ENCODE measurements at regions not wholly inside any gene's neighbourhood (a gene's known extent, or its start where the extent isn't known, plus 50 kb on each side); places are given as distances from the start of the nearest gene placed in this dataset.

DNA sequence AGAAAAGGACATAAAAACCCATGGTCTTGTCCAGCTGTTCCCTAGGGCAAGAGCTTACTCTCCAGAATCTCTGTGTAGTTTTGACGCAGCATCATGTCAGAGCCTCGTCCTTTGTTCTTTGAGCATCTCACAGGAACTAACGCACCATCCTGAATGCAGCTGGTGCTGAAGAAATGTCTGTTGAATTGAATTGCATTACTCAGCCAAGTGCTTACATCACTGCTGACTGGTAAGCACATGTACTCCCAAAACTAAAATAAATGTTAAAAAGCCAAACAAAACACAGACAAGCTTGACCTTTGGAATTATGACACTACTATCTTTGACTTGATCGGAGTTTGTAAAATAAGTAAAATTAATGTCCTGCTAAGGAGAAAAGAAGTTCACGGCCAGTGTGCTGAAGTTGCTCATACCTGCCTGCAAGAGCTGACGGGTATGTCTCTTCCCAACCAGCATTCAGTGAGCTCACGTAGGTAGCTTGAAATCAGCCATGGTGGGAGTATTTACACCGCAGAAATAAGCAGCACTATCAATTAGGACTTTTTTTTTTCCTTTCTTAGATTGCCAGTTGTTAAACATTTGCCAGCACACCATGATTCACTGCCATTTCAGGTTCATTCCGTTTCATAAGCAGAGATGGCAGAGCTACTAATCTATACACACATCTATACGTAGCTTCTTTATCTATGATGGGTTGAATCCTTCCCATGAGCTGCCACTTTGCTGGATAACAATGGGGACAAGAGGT lies 310.6 kb upstream of the MSX2 start:
- Mint-ChIP-seq H3K36me3 (ENCODE audit: low read depth) (peaks cover 4% of the 10 kb centered on the region), H3K9me3 (peaks cover 4% of the 10 kb centered on the region), H3K27me3 (ENCODE audit: low read depth) (peaks cover 28% of the 10 kb centered on the region), H3K4me1 (no peaks in the 10 kb centered on the region), H3K4me3 (no peak overlapping the region), H3K27ac (no peak overlapping the region)
- TF ChIP-seq, protein P1, sequence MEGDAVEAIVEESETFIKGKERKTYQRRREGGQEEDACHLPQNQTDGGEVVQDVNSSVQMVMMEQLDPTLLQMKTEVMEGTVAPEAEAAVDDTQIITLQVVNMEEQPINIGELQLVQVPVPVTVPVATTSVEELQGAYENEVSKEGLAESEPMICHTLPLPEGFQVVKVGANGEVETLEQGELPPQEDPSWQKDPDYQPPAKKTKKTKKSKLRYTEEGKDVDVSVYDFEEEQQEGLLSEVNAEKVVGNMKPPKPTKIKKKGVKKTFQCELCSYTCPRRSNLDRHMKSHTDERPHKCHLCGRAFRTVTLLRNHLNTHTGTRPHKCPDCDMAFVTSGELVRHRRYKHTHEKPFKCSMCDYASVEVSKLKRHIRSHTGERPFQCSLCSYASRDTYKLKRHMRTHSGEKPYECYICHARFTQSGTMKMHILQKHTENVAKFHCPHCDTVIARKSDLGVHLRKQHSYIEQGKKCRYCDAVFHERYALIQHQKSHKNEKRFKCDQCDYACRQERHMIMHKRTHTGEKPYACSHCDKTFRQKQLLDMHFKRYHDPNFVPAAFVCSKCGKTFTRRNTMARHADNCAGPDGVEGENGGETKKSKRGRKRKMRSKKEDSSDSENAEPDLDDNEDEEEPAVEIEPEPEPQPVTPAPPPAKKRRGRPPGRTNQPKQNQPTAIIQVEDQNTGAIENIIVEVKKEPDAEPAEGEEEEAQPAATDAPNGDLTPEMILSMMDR (IDR thresholded peaks at IDR 0.05; ENCODE audit: unreplicated experiment in 3 of 3): no peak

DNA sequence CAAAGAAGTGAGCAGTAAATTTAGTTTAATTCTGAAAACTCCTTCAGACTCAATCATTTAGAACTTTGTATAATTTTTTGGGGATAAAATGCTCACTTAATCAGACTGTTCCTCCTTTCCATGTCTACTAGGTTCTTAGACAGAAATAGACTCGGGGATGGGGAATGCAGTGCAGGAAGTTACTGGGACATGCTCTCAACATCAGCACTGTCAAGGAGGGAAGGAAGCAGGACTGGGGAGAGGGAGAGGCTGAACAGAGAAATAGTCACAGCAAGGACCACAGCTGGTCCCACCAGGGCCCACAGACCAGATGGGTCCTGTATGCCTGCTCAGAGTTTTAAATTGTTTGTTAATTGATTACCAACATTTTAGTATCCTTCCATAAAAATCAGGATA lies 310.1 kb upstream of the MSX2 start:
- Mint-ChIP-seq H3K27me3 (ENCODE audit: low read depth) (peaks cover 34% of the 10 kb centered on the region), H3K4me3 (no peak overlapping the region), H3K36me3 (ENCODE audit: low read depth) (peaks cover 4% of the 10 kb centered on the region)

DNA sequence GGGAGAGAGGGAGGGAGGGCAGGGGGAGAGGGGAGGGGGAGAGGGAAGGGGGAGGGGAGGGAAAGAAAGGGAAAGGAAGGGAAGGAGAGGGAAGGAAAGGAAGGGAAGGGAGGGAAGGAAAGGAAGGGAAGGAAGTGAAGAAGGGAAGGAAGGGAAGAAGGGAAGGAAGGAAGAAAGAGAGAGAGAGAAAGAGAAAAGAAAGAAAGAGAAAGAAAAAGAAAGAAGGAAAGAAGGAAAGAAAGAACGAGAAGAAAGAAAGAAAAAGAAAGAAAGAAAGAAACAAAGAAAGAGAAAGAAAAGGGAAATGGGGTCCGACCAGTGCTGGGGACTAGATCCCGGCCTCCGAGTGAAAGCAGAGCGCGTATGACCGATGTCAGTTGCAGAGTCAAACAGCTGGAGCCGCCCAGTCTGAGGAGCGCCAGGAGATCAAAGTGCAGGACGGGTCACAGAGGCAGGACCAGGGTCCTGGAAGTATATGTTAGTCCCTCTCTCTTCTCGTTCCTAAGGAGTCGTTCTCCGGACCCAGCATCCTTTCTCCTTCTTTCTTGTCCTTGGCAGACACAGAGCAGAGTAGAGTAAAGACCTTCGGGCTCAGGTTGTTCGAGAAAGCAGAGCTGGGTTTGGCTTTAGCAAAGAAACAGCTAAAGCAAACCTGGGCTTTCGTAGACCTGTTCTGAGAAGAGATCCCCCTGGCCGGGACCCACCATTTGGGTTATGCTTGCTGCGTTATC lies 305.4 kb upstream of the MSX2 start:
- TF ChIP-seq, protein P1 (IDR thresholded peaks at IDR 0.05; ENCODE audit: unreplicated experiment in 3 of 3): no peak
- Mint-ChIP-seq H3K4me1 (peaks cover 22% of the 10 kb centered on the region), H3K27me3 (ENCODE audit: low read depth) (peaks cover 45% of the 10 kb centered on the region), H3K36me3 (ENCODE audit: low read depth) (no peaks in the 10 kb centered on the region), H3K27ac (no peak overlapping the region), H3K4me3 (peak overlapping the region; percentile 54 to 71 (median 68)), H3K9me3 (no peaks in the 10 kb centered on the region)

More for the DNA sequence above, 310.1 kb upstream of the MSX2 start:
- H3K9me3 Mint-ChIP-seq: peaks cover 4% of the 10 kb centered on the region
- peaks cover 2% of the 10 kb centered on the region for H3K4me1 Mint-ChIP-seq
- TF ChIP-seq, protein P1 (IDR thresholded peaks at IDR 0.05; ENCODE audit: unreplicated experiment in 3 of 3): no peak
- no peak overlapping the region for H3K27ac Mint-ChIP-seq

DNA sequence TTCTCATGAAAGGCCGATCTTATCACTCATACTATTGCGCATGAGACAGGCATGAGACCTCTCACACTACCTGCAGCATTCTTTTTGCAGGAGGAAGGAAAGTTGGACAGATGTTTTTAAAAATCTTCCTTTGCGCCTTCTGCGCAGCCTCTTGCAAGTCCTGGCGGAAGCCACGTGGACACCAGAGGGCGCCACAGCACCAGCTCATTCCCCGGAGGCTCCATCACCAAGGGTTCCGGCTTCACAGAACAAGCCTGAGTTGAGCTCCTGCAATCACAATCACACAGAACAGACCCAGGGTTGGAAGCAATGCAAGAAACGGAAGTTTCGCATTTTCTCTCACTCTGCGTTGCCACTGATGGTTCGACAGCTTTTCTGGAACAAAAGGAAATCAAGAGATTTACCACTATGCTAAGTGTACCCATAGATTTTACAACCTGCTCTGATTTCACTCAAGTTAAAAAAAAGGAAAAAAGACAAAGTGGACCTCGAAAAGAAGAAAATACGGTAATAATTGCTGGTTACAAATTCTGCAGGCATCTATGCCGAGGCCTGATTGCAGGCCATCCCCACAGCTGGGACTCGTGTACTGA lies 304.7 kb upstream of the MSX2 start:
- Mint-ChIP-seq H3K36me3 (ENCODE audit: low read depth) (no peaks in the 10 kb centered on the region), H3K4me3 (peak overlapping the region; percentile 54 to 71 (median 68)), H3K9me3 (no peaks in the 10 kb centered on the region), H3K4me1 (peaks cover 29% of the 10 kb centered on the region), H3K27ac (peak overlapping the region in 1 of 3 experiments; percentile 17), H3K27me3 (ENCODE audit: low read depth) (peaks cover 45% of the 10 kb centered on the region)
- TF ChIP-seq, protein P1 (IDR thresholded peaks at IDR 0.05; ENCODE audit: unreplicated experiment in 3 of 3): peak; percentile 90 to 96 (median 95)

DNA sequence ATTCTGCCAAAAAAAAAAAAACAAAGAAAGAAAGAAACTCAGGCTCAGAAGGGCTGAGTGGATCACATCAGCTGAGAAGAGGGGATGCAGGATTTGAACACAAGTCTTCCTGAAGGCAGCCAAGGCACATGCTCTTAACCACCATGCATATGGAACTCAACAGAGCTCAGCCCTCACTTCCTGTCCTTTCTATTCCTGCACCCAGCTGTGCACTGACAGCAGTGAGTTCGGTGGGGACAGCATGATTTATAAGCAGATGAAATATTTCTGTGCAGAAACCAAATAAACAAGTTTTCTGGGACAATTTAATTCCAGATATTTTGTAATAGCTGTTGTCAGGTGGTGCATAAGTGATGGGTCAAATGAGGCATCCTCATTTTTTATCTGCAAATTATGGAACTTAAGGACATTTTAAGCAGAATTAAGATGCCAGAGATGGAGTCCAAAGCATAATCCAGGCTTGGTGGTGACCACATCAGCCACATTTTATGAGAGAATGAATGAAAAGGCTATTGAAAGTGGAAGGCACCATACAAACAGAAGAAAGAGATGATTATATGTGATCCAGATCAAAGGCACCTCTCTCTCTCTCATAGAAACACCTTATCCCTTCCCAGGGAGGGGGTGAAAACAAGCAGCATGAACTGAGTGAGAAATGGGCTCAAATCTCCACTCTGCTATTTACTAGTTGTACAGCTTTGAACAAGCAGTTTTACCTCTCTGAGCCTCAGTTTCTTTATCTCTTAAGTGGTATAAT lies 303.6 kb upstream of the MSX2 start:
- no peaks in the 10 kb centered on the region for H3K36me3 Mint-ChIP-seq (ENCODE audit: low read depth)
- TF ChIP-seq, protein P1 (IDR thresholded peaks at IDR 0.05; ENCODE audit: unreplicated experiment in 3 of 3): no peak
- no peak overlapping the region for H3K4me3 Mint-ChIP-seq
- H3K27me3 Mint-ChIP-seq (ENCODE audit: low read depth): peaks cover 47% of the 10 kb centered on the region
- no peaks in the 10 kb centered on the region for H3K9me3 Mint-ChIP-seq
- H3K27ac Mint-ChIP-seq: no peak overlapping the region
- H3K4me1 Mint-ChIP-seq: peaks cover 40% of the 10 kb centered on the region

Measured in nephron (organoid).